ENCODE measurements at regions not wholly inside any gene's neighbourhood (a gene's known extent, or its start where the extent isn't known, plus 50 kb on each side); places are given as distances from the start of the nearest gene placed in this dataset.

GRCh38 chr17:79242393-79242792 lies 167.8 kb downstream of the ENGASE start:
- intact Hi-C loops (cut with DNase I): no loop called here
- Histone ChIP-seq H3K27ac (no peak overlapping the region), H3K36me3 (no peaks in the 10 kb centered on the region), H3K27me3 (ENCODE audit: low read depth) (no peaks in the 10 kb centered on the region), H3K9me3 (no peaks in the 10 kb centered on the region), H3K4me3 (no peak overlapping the region), H3K4me1 (no peaks in the 10 kb centered on the region)
- ATAC-seq (no peak), DNase-seq (no peak)
- TF ChIP-seq, protein P1, sequence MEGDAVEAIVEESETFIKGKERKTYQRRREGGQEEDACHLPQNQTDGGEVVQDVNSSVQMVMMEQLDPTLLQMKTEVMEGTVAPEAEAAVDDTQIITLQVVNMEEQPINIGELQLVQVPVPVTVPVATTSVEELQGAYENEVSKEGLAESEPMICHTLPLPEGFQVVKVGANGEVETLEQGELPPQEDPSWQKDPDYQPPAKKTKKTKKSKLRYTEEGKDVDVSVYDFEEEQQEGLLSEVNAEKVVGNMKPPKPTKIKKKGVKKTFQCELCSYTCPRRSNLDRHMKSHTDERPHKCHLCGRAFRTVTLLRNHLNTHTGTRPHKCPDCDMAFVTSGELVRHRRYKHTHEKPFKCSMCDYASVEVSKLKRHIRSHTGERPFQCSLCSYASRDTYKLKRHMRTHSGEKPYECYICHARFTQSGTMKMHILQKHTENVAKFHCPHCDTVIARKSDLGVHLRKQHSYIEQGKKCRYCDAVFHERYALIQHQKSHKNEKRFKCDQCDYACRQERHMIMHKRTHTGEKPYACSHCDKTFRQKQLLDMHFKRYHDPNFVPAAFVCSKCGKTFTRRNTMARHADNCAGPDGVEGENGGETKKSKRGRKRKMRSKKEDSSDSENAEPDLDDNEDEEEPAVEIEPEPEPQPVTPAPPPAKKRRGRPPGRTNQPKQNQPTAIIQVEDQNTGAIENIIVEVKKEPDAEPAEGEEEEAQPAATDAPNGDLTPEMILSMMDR (IDR thresholded peaks at IDR 0.05): no peak

DNA sequence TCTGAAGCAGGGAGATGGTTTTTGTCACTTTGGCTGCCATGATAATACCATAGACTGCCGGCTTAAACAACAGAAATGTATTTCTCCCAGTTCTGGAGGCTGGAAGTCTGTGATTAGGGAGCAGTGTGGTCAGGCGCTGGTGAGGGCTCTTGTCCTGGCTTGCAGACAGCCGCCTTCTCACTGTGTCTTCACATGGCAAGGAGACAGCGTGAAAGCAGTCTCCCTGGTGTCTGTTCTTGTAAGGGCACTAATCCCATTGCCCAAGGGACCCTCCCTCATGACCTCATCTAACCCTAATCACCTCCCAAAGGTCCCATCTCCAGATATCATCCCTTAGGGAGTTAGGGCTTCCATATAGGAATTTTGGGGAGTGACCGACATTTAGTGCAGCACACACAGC lies 167.0 kb downstream of the ENGASE start:
- no peak for DNase-seq
- Histone ChIP-seq H3K27me3 (ENCODE audit: low read depth) (peaks cover under 1% of the 10 kb centered on the region), H3K4me3 (no peak overlapping the region), H3K9me3 (no peaks in the 10 kb centered on the region), H3K27ac (no peak overlapping the region), H3K36me3 (no peaks in the 10 kb centered on the region), H3K4me1 (no peaks in the 10 kb centered on the region)
- TF ChIP-seq, protein P1 (IDR thresholded peaks at IDR 0.05): no peak
- no peak for ATAC-seq
- intact Hi-C loops (cut with DNase I): no loop called here

GRCh38 chr17:79239205-79239604 lies 164.6 kb downstream of the ENGASE start:
- Histone ChIP-seq H3K36me3 (no peaks in the 10 kb centered on the region), H3K4me1 (no peaks in the 10 kb centered on the region), H3K27ac (no peak overlapping the region), H3K27me3 (ENCODE audit: low read depth) (peaks cover 7% of the 10 kb centered on the region), H3K4me3 (no peak overlapping the region), H3K9me3 (no peaks in the 10 kb centered on the region)
- TF ChIP-seq, protein P1 (IDR thresholded peaks at IDR 0.05): no peak
- intact Hi-C loops (cut with DNase I): no loop called here
- DNase-seq (no peak), ATAC-seq (no peak)

DNA sequence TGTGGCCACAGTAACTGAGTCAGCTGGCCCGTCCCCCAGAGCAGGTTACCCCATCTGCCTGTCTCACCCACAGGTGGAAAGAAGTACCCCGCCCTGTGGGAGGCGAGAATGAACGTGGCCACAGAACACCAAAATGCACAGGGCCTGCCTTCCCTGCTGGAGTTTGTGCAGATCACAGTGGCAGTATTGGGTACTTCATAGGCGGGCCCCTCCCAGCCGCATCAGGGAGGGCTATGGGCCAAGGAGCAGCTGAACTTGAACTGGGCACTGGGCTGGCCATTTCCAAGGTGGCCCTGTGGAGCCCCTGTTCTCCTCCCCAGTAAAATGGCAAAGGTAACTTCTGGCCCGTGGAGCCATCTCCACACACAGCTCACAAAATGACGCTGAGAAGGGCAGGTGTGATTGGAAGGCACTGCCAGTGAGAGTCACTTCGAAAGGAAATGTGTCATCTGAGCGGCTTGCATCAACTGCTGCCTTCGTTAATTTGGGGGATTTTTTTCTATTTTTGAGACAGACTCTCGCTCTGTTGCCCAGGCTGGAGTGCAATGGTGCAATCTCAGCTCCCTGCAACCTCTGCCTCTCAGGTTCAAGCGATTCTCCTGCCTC lies 162.9 kb downstream of the ENGASE start:
- H3K4me1 ChIP-seq: no peaks in the 10 kb centered on the region
- TF ChIP-seq, protein P1 (IDR thresholded peaks at IDR 0.05): no peak

DNA sequence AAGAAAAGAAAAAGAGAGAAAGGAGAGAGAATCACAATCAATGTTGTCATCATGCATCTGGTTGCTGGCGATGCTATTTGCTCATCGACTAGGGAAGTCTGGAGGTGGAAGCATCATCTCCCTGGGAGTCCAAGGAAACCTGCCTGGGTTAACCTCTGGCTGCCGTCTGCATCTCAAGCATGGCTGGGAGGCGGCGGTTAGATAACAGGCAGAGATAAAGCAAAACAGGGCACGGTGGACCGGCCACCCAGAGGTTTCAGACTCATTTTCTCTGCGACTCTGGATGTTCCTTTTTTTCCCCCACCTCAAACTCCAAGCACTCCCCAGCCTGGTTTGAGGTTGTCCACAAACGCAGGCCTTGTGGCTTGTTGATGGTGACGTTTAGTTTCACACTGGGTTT lies 161.2 kb downstream of the ENGASE start:
- H3K4me3 ChIP-seq: no peak overlapping the region
- intact Hi-C loops (cut with DNase I): no loop called here
- DNase-seq (no peak), ATAC-seq (no peak)
- peaks cover 7% of the 10 kb centered on the region for H3K27me3 ChIP-seq (ENCODE audit: low read depth)
- H3K4me1 ChIP-seq: no peaks in the 10 kb centered on the region
- no peak overlapping the region for H3K27ac ChIP-seq
- TF ChIP-seq, protein P1 (IDR thresholded peaks at IDR 0.05): no peak
- H3K9me3 ChIP-seq: no peaks in the 10 kb centered on the region
- no peaks in the 10 kb centered on the region for H3K36me3 ChIP-seq

More for the DNA sequence above, 162.9 kb downstream of the ENGASE start:
- DNase-seq (no peak), ATAC-seq (no peak)
- intact Hi-C loops (cut with DNase I): no loop called here
- Histone ChIP-seq H3K4me3 (no peak overlapping the region), H3K27ac (no peak overlapping the region), H3K36me3 (no peaks in the 10 kb centered on the region), H3K27me3 (ENCODE audit: low read depth) (peaks cover 7% of the 10 kb centered on the region), H3K9me3 (no peaks in the 10 kb centered on the region)

All from lower lobe of right lung (tissue), 2 donors.